GM18867 (cell line): ENCODE measurements at regions not wholly inside any gene's neighbourhood (a gene's known extent, or its start where the extent isn't known, plus 50 kb on each side); places are given as distances from the start of the nearest gene placed in this dataset.
"Not testable (repeated sequence)": the region's sequence is repeated elsewhere in the genome, so short reads cannot be mapped to it uniquely, and the experiment has no call there.

ENCODE experiments used
- ATAC-seq: cut with Tn5 transposase; IDR thresholded peaks from one replicate; pipeline ENCODE4 v1.9.1; 2021; ENCODE audit warnings: mild to moderate bottlenecking, moderate library complexity; ENCODE audit not compliant: unreplicated experiment

DNA sequence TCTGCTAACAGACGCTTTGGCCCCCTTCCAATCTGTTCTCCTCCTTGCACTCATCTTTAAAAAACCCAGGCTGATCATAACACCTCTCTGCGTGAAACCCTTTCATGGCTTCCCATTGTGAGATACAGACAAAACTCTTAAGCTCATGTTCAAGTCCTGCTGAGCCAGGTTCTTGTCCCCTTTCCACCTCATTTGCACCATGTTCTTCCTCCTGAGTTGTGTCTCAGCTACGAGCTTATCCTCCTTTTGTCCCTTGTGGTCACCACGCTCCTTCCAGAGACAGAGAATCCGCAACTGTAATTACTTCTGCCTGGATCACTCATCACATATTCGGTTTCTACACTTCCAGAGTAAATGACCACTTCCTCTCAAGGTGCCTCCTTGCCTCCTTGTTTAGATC is 238.8 kb downstream of the ACTR3 start:
- ATAC-seq, result no peak

DNA sequence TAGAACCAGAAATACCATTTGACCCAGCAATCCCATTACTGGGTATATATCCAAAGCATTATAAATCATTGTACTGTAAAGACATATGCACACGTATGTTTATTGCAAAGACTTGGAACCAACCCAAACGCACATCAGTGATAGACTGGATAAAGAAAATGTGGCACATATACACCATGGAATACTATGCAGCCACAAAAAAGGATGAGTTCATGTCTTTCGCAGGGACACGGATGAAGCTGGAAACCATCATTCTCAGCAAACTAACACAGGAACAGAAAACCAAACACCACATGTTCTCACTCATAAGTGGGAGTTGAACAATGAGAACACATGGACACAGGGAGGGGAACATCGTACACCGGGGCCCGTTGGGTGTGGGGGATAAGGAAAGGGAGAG is 242.2 kb downstream of the ACTR3 start:
- ATAC-seq, result not testable (repeated sequence)

DNA sequence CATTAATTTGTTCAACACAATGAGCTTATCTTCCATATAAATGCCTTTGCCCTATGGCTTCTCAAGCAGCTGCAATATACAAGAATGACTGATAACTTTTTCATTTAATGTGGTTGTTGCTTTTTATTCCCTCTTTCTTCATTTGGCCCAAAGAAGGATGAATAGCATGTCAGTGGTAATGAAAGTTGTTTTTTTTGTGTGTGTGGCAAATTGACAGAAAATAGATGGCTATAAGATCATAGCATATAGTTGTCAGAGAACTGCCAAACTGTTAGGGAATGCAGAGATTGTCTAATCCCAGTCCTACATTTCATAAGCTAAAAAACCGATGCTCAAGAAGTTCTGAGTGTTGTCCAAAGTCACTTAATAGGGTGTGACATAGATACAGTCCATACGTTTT is 244.3 kb downstream of the ACTR3 start:
- ATAC-seq, result no peak

DNA sequence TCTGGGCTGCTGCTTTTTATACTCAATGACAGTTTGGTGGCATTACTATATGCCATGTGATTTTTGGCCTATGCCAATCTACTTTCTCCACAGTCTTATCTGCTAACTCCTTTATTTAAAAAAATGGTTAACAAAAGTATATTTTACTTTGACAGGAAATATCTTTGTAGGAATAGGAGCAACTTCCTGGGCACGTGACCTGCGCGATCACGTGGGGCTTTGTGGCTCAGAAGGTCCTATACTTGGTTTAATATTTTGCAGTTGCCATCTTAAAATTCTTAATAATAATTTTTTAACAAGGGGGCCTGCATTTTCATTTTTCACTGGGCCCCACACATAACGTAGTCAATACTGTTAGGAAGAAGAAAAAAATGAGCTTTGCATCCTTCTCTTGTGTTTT is 249.7 kb downstream of the ACTR3 start:
- no peak for ATAC-seq

DNA sequence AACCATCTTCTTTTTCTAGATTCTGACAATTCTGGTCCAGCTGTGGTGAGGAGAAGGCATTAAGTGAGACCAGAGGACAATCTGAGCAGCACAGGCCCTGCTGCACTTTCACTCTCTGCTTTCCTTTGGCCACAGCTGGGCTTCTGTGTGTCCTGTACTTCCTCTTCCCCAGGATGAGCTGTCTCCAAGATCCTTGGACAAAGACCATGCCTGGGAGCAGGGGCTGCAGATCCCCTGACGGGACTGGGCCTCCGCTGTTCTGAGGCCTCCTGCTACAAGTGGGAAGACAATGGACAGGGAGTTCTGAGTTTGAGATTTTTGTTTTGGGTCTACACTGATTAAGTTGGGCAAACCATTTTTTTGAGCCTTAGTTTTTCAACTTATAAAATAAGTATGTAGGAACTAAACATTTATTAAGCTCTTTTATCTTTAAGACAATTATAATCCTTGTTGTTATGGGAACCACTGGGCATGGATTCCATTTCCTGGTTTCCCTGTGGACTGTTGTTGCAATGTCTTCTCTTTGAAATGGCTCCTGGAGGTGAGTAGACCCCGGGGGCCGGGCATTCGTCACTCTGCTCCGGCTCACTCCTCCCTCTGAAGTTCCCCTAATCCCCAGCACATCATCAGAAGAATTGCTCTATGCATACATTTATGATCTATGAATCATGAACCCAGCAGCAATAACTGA is 266.6 kb downstream of the ACTR3 start:
- no peak for ATAC-seq

DNA sequence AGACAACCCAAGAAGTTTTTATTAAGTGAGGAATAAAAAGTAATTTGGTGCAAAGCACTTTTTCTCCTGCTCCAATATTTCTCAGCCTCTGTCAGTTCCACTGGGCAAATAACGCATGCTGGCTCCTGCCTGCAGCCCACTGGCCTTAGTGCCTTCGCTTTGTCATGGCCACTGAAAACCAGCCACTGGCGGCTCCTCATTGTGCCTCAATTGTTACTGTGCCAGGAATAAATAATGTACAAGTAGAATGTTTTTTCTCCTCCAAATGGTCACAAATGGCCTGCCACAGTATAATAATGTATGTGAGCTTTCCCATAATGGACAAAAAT is 267.1 kb downstream of the ACTR3 start:
- no peak for ATAC-seq

DNA sequence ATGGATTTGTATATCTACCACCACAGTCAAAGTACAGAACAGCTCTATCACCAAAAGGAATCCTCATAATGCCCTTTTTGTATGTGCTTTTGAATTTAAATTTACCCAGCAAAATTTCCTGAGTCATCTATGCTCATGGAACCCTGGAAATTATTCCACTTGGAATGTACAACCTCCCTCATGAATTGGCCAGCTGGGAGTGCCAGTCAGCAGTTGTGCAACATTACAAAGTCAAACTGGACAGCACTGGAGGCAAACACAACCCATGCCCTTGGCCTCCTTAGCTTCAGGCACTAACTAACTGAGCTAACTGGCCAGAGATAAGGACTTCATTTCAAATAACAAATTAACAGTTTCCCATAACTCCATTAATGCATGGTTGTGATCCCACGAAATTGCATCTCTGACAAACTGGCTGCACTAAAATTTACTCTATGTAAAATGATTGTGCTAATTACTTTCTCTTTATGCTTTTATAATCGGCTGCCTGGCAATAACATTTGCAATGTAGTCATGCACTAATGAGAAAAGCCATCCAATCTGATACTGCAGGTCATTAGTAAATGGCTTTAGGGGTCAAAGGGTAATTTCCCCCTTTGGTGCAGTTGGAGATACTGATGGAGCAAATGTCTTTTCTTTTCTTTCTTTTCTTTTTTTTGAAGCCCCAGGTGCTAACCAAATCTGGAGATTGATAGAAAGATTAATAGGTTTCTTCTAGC is 270.5 kb downstream of the ACTR3 start:
- no peak for ATAC-seq

DNA sequence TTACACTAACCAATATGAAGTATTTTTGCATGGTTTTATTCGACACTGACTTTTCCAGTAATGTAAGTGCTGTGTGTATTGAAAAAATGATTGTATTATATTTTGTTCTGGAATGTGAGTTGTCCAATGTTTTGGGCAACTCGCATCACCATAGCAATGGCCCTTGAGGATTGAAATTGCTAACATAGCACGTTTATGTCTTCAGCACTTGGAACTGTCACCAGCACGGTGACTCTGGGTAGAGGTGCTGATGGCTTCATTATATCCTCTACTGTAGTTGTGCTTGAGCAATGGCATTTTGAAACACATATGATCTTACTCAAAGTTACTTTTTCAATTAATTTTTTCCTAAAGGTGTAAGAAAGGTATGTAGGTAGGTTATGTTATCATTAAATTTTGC is 271.5 kb downstream of the ACTR3 start:
- no peak for ATAC-seq

DNA sequence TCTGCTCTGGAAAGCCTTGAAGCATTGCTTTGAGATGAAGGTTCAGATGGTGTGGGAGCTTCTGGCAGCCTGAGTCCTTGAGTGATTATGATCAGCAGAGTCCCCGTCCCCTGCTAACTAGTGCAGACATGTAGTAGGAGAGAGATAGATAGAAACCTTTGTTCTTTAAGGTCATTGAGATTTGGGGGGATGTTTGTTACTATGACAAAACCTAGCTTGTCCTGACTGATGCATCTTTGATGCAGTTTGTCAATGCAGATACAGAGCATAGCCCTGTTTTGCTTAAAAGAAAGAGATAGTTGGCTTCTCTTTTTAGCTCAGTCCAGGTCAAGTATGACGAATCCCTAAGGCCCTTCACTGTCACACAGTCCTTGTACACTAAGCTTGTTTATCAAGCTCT is 274.6 kb upstream of the DPP10 start:
- ATAC-seq, result no peak

DNA sequence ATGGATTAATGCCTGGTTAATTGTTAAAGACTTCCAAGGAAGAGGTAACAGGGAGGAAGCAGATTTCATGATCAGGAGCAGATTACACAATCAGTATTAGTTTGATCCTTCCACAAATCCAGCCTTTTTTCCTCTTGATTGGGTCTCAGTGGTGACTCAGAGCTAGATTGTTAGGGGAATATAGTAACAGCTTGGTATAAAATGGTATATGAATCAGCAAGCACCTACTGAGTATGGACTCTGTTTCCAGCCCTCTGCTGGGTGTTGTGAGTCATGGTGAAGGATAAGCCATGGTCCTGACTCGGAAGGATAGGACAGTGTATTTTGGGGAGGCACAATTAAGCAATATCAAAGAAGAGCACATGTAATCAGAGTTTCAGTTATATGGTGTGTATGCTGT is 272.4 kb upstream of the DPP10 start:
- ATAC-seq, result no peak

DNA sequence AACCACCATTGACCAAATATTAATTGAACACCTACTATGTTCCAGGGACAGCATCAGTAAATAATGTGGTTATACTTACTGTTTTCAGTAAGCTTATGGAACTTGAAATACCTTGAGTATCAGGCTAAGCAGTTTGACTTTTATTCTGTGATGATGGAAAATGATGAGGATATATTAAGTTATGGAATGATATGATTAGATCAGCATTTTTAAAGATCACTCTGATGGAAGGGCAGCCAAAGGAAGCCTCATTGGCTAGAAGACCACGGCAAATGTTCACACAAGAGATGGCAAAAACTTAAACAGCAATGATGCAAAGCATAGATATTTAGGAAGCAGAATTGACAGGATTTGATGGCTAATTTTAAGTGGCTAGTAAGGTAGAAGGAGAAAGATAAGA is 266.9 kb upstream of the DPP10 start:
- no peak for ATAC-seq

DNA sequence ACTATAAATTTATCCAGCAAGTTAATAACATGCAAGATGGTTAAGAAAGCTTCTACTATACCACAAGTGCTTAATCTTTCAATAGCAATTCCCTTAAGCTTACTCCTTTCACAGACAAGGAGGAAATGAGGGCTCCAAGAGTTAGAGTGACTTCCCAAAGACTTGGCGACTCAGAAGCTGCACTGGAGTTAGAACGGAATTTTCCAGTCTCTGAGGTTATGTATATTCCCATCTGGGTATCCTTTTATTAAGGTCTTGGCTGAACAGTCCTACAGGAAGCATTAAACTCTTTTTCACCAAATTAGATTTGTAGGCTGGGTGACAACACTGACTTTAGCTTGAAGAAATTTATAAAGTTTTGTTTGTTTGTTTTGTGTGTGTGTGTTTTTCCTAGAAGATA is 256.9 kb upstream of the DPP10 start:
- no peak for ATAC-seq

DNA sequence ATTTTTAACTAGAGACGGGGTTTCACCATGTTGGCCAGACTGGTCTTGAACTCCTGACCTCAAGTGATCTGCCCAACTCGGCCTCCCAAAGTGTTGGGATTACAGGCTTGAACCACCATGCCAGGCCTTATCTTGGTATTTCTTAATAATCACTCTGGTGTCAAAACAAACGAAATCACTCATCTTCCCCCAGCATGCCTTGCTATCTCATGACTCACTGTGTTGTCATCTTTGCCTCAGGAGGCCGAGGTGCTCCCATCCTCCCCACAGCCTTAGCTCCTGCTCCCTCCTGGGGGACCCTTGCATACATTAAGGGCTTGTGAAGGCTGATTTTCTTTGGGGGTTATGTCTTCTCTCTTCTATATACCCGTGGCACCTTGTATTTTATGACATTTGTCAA is 250.1 kb upstream of the DPP10 start:
- no peak for ATAC-seq

DNA sequence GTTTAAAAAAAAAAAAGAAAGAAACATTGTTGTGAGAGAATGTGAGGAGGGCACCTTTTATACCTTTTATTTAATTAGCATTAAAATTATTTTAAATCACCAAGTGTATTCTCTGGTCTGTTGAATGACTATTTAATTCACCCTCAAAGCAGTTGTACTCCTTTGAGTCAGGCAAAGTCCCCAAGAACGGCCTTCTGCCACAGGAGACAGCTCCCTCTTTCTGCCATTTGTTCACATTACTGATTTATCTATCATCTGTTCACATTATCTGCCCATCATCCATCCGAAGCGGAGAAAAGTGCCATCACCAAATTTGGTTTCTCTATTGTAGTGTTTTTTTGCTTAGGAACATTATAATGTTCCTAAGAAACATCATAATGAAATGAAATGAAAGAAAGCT is 240.7 kb upstream of the DPP10 start:
- no peak for ATAC-seq

DNA sequence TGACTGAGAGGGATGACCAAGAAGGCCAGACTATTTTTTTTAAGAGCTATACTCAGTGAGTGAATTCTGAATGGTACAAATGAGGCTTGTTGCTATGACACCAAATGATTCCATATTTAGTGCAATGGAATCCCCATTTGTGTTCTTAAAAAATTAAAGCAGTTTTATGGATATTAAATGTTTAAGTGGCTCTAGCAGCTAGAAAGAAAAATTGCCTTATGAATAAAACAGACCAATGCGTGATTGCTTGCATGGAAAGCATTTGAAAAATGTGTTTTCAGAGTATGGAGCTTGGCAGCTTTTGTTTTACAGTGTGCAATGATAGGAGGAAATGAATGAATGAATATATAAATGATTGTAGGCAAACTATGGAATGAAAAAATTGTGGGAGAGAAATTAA is 238.8 kb upstream of the DPP10 start:
- no peak for ATAC-seq

DNA sequence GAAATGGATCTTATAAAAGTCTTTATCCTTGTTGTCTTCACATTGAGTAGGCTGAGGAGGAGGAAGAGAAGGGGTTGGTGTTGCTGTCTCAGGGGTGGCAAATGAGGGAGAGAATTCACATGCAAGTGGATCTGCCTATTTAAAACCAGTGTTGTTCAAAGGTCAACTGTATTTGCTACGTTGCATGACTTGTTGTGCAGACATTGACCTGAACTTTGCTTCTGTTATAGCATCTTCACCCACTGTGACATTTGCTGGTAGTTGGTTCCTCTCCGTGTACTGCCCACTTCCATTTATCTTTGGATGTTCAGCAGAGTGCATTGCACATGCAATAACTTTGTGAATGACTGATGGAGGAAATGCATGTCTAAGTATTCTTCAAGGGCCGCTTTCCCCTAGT is 228.6 kb upstream of the DPP10 start:
- ATAC-seq, result no peak

DNA sequence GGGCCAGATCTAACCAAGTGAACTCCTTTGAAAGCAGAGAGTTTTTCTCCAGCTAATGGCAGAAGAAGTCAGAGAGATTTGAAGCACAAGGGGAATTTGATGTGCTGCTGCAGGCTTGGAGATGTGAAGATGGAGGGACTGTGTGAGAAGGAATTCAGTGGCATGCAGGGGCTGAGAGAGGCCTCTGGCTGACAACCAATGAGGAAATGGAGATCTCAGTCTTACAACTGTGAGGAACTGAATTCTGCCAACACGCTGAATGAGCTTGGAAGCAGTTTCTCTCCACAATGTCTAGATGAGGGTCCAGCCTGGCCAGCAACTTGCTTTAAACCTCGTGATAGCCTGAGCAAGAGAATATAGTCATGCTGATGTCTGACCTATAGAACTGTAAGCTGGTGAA is 224.1 kb upstream of the DPP10 start:
- ATAC-seq, result no peak

DNA sequence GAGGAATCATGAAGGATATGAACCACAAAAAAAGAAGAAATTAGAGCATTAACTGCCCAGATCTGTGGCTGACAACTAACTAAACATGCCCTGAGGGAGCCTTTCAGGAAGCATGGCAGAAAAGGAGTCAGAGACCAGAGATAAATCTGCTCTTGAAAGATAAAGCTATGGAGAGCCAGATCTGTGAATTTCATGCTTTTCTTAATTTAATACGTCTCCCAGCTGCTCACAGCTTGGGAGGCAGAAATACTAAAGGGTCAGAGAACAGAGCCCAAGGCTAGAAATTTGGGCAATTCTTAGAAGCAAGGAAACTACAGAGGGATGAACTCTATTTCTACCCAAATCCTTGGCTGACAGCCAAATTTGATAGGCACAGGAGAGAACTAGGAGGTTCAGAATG is 223.0 kb upstream of the DPP10 start:
- no peak for ATAC-seq

DNA sequence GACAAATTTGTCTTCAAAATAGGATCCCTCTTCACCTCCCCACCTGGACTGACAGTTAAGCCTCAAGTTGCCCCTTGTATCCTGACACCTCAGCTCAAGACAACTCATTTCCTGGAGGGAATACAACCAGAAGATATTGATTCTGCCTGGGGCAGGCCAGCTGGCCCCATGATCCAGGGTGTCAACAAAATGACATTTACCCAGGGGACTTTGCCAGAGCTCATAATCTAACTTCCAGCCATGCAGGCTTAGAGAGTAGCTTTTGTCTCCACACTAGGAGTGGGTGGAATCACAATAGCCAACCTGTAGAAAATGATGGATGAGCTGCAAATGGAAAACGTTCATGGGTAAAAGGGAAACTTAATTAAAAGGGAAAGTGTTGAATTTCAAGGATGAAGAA is 220.1 kb upstream of the DPP10 start:
- no peak for ATAC-seq

DNA sequence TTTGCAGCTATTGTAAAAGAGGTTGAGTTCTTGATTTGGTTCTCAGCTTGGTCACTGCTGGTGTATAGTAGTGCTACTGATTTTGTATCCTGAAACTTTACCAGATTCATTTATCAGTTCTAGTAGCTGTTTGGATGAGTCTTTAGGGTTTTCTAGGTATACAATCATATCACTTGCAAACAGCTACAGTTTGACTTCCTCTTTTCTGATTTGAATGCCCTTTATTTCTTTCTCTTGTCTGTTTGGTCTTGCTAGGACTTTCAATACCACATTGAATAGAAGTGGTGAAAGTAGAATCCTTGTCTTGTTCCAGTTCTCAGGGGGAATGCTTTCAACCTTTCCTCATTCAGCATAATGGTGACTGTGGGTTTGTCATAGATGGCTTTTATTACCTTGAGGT is 210.5 kb upstream of the DPP10 start:
- no peak for ATAC-seq

DNA sequence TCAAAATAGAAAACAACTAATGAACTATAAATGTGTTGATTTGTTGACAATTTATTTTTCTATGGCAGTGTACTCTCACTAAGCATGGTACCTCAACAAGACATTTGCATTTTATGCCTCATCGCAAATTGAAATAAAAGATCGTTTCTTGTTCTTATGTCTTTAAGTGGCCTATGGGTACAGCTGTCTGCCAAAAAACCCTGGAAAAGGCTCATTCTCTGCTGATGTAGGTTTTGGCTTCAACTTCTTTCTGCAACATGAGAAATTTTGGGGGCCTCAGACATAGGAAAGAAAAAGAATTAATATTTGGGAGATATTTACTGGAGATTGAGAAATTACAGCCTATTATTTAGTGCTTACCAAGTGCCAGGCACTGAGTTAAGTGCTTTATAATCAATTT is 205.1 kb upstream of the DPP10 start:
- ATAC-seq, result no peak

DNA sequence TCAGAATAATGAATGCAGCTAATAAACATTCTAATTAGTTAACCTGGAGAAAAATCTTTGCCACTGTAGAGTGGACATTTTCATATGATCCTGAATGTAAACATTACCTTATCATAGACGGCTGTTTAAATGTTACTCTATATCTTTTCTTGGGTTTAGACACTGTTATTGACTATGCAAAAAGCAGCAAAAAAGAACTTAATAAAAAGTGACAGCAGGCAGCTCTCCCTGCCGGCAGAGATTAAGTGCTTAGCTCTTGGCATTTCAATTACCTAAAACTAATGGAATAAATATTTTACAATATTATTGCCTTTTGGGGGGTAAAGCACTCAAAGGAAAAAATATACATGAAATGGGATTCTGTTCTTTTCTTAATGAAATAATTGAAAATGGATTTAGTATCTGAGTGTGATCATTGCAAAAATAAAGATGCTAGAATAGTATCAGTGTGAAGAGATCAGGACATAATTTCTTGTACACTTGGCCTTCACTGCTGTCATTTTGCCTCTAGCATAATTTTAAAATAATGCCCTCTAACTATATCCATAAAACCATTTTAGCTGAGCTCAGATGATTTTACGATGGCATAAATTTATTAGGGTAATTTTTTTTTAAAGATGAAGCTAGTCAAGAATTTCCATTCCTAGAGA is 203.4 kb upstream of the DPP10 start:
- no peak for ATAC-seq

DNA sequence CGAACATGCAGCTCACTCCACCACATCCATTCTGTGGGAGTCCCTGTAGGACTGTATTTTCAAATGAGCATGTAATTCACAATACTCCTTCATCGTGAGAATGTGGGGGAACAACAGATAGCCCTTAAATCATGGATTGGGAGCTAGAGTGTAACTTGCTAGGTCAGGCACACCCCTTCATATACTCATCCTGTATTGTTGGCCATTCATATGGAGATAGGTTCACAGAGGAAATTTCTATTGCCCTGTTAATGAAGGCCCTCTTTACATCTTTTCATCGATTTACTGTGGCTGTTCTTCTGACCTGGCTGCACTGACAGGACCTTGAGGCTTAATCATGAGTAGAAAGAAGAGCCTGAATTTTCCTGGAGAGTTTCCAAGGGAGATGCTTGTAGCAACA is 193.8 kb upstream of the DPP10 start:
- ATAC-seq, result no peak
